ENCODE measurements at regions not wholly inside any gene's neighbourhood (a gene's known extent, or its start where the extent isn't known, plus 50 kb on each side); places are given as distances from the start of the nearest gene placed in this dataset.

- no peak for TF ChIP-seq CTCF (conservative IDR thresholded peaks at IDR 0.05; ENCODE audit: low read depth, low read length)
- no peak overlapping the region for H3K4me3 ChIP-seq (ENCODE audit: low read length)
- no peak for DNase-seq (ENCODE audit: low read depth)
These were observed 90.1 kb downstream of the CHST2 start for GRCh38 chr3:143209715-143210059.

- no peak overlapping the region for H3K4me3 ChIP-seq (ENCODE audit: low read length)
- DNase-seq (ENCODE audit: low read depth), result no peak
- no peak for TF ChIP-seq CTCF (conservative IDR thresholded peaks at IDR 0.05; ENCODE audit: low read depth, low read length)
These were observed 90.6 kb downstream of the CHST2 start for GRCh38 chr3:143210141-143210540.

- no peak for DNase-seq (ENCODE audit: low read depth)
- no peak for TF ChIP-seq CTCF (conservative IDR thresholded peaks at IDR 0.05; ENCODE audit: low read depth, low read length)
- no peak overlapping the region for H3K4me3 ChIP-seq (ENCODE audit: low read length)
These were observed 95.5 kb downstream of the CHST2 start for GRCh38 chr3:143215059-143215458.

All from retinal pigment epithelial cell (primary cell).